ENCODE measurements at regions not wholly inside any gene's neighbourhood (a gene's known extent, or its start where the extent isn't known, plus 50 kb on each side); places are given as distances from the start of the nearest gene placed in this dataset.

GRCh38 chr20:23147964-23148730, 62.0 kb upstream of the CD93 start:
- no peak for TF ChIP-seq CTCF (IDR thresholded peaks at IDR 0.05)
- Histone ChIP-seq H3K4me1 (ENCODE audit: low read depth) (peaks cover 7% of the 10 kb centered on the region), H3K9me3 (no peaks in the 10 kb centered on the region), H3K4me3 (no peak overlapping the region), H3K36me3 (ENCODE audit: low read depth) (no peaks in the 10 kb centered on the region)
- intact Hi-C loops (cut with DNase I, micrococcal nuclease): no loop called here
- ATAC-seq (peak; percentile 82), DNase-seq (no peak)

GRCh38 chr20:23147647-23147963, 61.5 kb upstream of the CD93 start:
- ATAC-seq (no peak), DNase-seq (no peak)
- no peak for TF ChIP-seq CTCF (IDR thresholded peaks at IDR 0.05)
- intact Hi-C loops (cut with DNase I, micrococcal nuclease): no loop called here
- Histone ChIP-seq H3K9me3 (no peaks in the 10 kb centered on the region), H3K4me1 (ENCODE audit: low read depth) (peaks cover 7% of the 10 kb centered on the region), H3K4me3 (no peak overlapping the region), H3K36me3 (ENCODE audit: low read depth) (no peaks in the 10 kb centered on the region)

GRCh38 chr20:23146857-23147637, 60.9 kb upstream of the CD93 start:
- Histone ChIP-seq H3K36me3 (ENCODE audit: low read depth) (no peaks in the 10 kb centered on the region), H3K4me3 (no peak overlapping the region), H3K9me3 (no peaks in the 10 kb centered on the region), H3K4me1 (ENCODE audit: low read depth) (peaks cover 5% of the 10 kb centered on the region)
- DNase-seq (no peak), ATAC-seq (no peak)
- intact Hi-C loops (cut with DNase I, micrococcal nuclease): no loop called here
- TF ChIP-seq CTCF (IDR thresholded peaks at IDR 0.05): no peak

- peaks cover 5% of the 10 kb centered on the region for H3K4me1 ChIP-seq (ENCODE audit: low read depth)
- intact Hi-C loops (cut with DNase I, micrococcal nuclease): no loop called here
- TF ChIP-seq CTCF (IDR thresholded peaks at IDR 0.05): no peak
- ATAC-seq (no peak), DNase-seq (no peak)
- H3K9me3 ChIP-seq: no peaks in the 10 kb centered on the region
- no peaks in the 10 kb centered on the region for H3K36me3 ChIP-seq (ENCODE audit: low read depth)
- no peak overlapping the region for H3K4me3 ChIP-seq
Measured at GRCh38 chr20:23146181-23146580, 60.1 kb upstream of the CD93 start.

- Histone ChIP-seq H3K9me3 (no peaks in the 10 kb centered on the region), H3K4me1 (ENCODE audit: low read depth) (peaks cover 5% of the 10 kb centered on the region), H3K36me3 (ENCODE audit: low read depth) (no peaks in the 10 kb centered on the region), H3K4me3 (no peak overlapping the region)
- intact Hi-C loops (cut with DNase I, micrococcal nuclease): no loop called here
- peak in 1 of 3 donors; percentile 20 for DNase-seq
- no peak for TF ChIP-seq CTCF (IDR thresholded peaks at IDR 0.05)
- no peak for ATAC-seq
Measured at GRCh38 chr20:23145281-23145700, 59.2 kb upstream of the CD93 start.

Measured in mucosa of descending colon (tissue), 3 donors.